HUES64 (cell line): ENCODE measurements at regions not wholly inside any gene's neighbourhood (a gene's known extent, or its start where the extent isn't known, plus 50 kb on each side); places are given as distances from the start of the nearest gene placed in this dataset.

Source experiments
- H3K27ac ChIP-seq: 2 replicates; pipeline ENCODE4 v1.7.0; 2013; ENCODE audit warnings: low read depth, low read length, inconsistent platforms
- H3K27me3 ChIP-seq: 2 replicates; pipeline ENCODE4 v1.6.1; 2013; ENCODE audit warnings: mild to moderate bottlenecking, low read length; ENCODE audit not compliant: insufficient read depth
- H3K36me3 ChIP-seq: 2 replicates; pipeline ENCODE4 v1.6.1; 2013; ENCODE audit warnings: mild to moderate bottlenecking, low read length; ENCODE audit not compliant: insufficient read depth
- H3K4me1 ChIP-seq: 2 replicates; pipeline ENCODE4 v1.6.1; 2013; ENCODE audit warnings: mild to moderate bottlenecking, low read length, moderate library complexity; ENCODE audit not compliant: insufficient read depth
- H3K4me3 ChIP-seq: 2 replicates; pipeline ENCODE4 v1.5.1; 2013; ENCODE audit warnings: mild to moderate bottlenecking, low read length, moderate library complexity
- H3K9ac ChIP-seq: 2 replicates; pipeline ENCODE4 v1.6.1; 2013; ENCODE audit warnings: mild to moderate bottlenecking, low read depth, low read length
- H3K9me3 ChIP-seq: 2 replicates; pipeline ENCODE4 v1.6.1; 2013; ENCODE audit warnings: low read depth, low read length; ENCODE audit not compliant: insufficient read depth
- WGBS: fragments of 150-250, 120-280 bp; methylation state at CpG from one replicate; pipeline ENCODE4 v1.1.7; 2013; ENCODE audit warnings: missing lambda C conversion rate; 5-methylcytosine and 5-hydroxymethylcytosine counted together

- peaks cover 11% of the 10 kb centered on the region for H3K36me3 ChIP-seq
- 42% methylated on average over 5 of the region's 6 CpGs for WGBS
- H3K9ac ChIP-seq: no peak overlapping the region
- H3K4me3 ChIP-seq: no peak overlapping the region
- H3K9me3 ChIP-seq: 0 out of 2 replicates have a peak, but pooled peaks cover 5% of the 10 kb centered on the region
- H3K4me1 ChIP-seq: peaks cover 49% of the 10 kb centered on the region
- no peaks in the 10 kb centered on the region for H3K27me3 ChIP-seq
- H3K27ac ChIP-seq: no peak overlapping the region
Observed at GRCh38 chr1:209435654-209436566, 147.6 kb upstream of the CAMK1G start.

DNA sequence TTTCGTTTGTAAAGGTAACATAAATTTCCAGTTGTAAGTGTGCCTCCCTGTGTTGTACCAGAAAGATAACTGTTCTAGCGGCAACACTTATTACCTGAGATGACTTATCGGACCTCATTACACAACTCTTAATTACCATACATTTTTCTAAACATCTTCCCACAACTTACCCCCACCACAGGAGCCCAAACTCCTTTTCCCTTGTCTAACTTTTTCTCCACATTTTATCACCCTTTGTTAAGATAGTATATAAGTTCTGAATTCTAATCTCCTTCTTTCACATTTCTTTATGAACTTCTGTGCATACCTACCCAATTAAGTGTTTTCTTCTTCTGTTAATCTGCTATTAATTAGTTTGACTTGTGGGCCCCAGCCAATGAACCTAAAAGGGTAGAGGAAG, 143.7 kb upstream of the CAMK1G start:
- Histone ChIP-seq H3K4me1 (peaks cover 14% of the 10 kb centered on the region), H3K27me3 (no peaks in the 10 kb centered on the region), H3K36me3 (no peaks in the 10 kb centered on the region), H3K4me3 (no peak overlapping the region), H3K9me3 (0 out of 2 replicates have a peak, but pooled peaks cover 5% of the 10 kb centered on the region), H3K27ac (no peak overlapping the region), H3K9ac (no peak overlapping the region)
- WGBS: 99% methylated on average over 3 of the region's 3 CpGs

DNA sequence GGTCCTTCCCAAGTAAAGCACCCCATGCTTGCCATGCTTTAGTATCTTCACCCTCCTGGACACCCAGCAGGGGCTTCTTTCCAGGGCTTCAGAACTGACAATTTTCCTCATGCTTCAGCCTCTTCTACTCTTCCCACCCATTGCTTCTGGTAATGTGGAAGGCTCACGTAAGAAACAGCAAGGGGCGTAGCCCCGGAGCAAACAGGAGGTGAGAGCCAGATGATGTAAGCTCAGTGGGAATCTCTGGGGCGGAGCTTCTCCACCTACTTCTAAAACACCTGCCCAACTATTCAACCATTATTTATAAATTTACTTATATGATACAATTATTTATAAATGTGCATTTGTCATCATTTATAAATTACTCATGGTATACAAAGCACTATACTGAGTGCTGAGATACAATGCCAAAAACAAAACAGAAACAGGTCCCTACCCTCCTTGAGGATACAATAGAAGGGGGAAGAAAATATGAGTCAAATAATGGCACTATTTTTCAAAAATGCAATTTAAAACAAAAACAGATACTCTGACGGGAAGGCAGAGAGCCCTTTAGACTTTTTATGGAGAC, 140.1 kb upstream of the CAMK1G start:
- no peak overlapping the region for H3K4me3 ChIP-seq
- no peaks in the 10 kb centered on the region for H3K36me3 ChIP-seq
- H3K9ac ChIP-seq: no peak overlapping the region
- H3K9me3 ChIP-seq: 0 out of 2 replicates have a peak, but pooled peaks cover 5% of the 10 kb centered on the region
- no peak overlapping the region for H3K27ac ChIP-seq
- H3K27me3 ChIP-seq: no peaks in the 10 kb centered on the region
- H3K4me1 ChIP-seq: peaks cover 5% of the 10 kb centered on the region
- 100% methylated on average over 1 of the region's 5 CpGs for WGBS

DNA sequence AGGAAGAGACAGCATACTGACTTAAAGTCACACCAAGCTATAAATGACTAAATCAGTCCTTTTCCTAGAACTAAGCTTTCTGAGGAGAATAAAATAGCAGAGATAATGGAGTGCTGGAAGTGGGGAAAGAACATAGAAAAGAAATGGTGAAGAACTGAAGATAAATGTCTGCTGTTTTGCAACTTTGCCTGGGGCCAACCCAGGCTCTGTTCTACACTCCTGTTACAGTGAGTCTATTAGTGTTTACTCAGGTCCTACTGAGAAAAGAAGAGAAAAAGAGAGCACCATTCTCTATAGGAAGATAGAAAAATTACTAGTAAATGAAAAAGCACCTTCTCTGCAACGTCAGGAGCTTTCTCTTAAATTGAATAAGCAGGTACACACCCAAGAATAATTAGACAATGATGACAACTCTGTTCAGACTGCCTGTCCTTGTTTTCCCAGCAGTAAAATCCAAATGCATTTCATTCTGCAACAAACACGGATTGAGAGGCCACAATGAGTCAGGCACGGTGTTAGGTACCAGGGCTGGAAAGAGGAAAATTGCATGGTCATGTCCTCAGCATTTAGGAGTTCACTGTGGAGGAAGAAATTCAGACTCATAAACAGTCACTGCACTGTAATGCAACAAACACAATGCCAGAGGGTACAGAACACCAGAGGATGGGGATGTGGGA, 139.4 kb upstream of the CAMK1G start:
- no peaks in the 10 kb centered on the region for H3K27me3 ChIP-seq
- H3K9ac ChIP-seq: no peak overlapping the region
- 0 out of 2 replicates have a peak, but pooled peaks cover 5% of the 10 kb centered on the region for H3K9me3 ChIP-seq
- no peak overlapping the region for H3K4me3 ChIP-seq
- no peaks in the 10 kb centered on the region for H3K36me3 ChIP-seq
- 85% methylated on average over 3 of the region's 3 CpGs for WGBS
- no peak overlapping the region for H3K27ac ChIP-seq
- H3K4me1 ChIP-seq: peaks cover 6% of the 10 kb centered on the region

- 90% methylated on average over 3 of the region's 3 CpGs for WGBS
- Histone ChIP-seq H3K36me3 (no peaks in the 10 kb centered on the region), H3K9me3 (no peaks in the 10 kb centered on the region), H3K27ac (no peak overlapping the region), H3K4me1 (peaks cover 6% of the 10 kb centered on the region), H3K4me3 (no peak overlapping the region), H3K27me3 (no peaks in the 10 kb centered on the region), H3K9ac (no peak overlapping the region)
Observed at GRCh38 chr1:209444961-209445360, 138.6 kb upstream of the CAMK1G start.

DNA sequence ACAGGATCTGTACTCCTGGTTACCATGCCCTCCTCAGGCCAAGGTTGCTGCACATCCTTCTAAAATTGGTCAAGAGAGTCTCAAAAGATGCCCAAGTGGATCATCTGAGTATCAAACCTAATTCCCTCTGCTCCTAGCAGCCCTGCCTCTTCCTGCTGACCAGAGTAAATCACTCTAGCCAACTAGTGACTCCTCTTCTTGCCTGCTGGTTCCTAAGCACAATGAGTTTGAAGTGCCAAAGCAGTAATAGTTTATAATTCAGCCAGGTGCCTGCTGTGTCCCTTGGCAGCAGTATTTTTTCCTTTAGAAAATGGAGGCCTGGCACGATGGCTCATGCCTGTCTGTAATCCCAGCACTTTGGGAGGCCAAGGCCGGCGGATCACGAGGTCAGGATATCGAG, 137.9 kb upstream of the CAMK1G start:
- no peaks in the 10 kb centered on the region for H3K36me3 ChIP-seq
- H3K27ac ChIP-seq: no peak overlapping the region
- peaks cover 6% of the 10 kb centered on the region for H3K4me1 ChIP-seq
- WGBS: 95% methylated on average over 5 of the region's 5 CpGs
- no peaks in the 10 kb centered on the region for H3K9me3 ChIP-seq
- H3K27me3 ChIP-seq: no peaks in the 10 kb centered on the region
- no peak overlapping the region for H3K9ac ChIP-seq
- H3K4me3 ChIP-seq: no peak overlapping the region

- H3K36me3 ChIP-seq: no peaks in the 10 kb centered on the region
- WGBS: 95% methylated on average over 1 of the region's 1 CpG
Observed at GRCh38 chr1:209446356-209446755, 137.2 kb upstream of the CAMK1G start.

DNA sequence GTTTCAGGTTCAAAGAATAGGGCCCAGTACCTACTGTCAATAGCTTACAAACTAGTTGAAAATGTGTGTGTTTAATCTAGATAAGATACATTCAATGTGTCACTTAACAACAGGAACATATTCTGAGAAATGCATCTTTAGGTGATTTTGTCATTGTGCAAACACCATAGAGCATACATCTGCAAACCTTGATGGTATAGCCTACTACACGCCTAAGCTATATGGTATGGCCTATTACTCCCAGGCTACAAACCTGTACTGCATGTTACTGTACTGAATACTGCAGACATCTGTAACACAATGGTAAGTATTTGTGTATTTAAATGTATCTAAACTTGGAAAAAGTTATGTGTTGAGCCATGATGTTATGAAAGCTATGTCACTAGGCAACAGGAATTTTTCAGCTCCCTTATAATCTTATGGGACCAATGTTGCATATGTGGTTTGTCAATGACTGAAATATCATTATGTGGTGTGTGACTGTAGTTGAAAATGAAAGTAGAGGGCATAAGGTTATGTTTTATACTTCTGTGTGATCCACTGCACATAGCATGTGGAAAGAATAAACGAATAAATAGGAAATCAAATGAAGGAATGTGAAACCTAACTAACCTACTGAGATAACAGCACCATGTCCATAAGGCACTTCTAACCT, 129.0 kb upstream of the CAMK1G start:
- Histone ChIP-seq H3K27me3 (no peaks in the 10 kb centered on the region), H3K27ac (no peak overlapping the region), H3K36me3 (peaks cover 25% of the 10 kb centered on the region; the same call in 1 of the 2 replicates), H3K9ac (no peak overlapping the region), H3K9me3 (no peaks in the 10 kb centered on the region), H3K4me1 (peaks cover 25% of the 10 kb centered on the region), H3K4me3 (no peak overlapping the region)
- WGBS: 77% methylated on average over 2 of the region's 2 CpGs

More at GRCh38 chr1:209446356-209446755, 137.2 kb upstream of the CAMK1G start:
- Histone ChIP-seq H3K4me1 (peaks cover 6% of the 10 kb centered on the region), H3K9me3 (no peaks in the 10 kb centered on the region), H3K4me3 (no peak overlapping the region), H3K9ac (no peak overlapping the region), H3K27me3 (no peaks in the 10 kb centered on the region), H3K27ac (no peak overlapping the region)

- H3K36me3 ChIP-seq: peaks cover 25% of the 10 kb centered on the region; the same call in 1 of the 2 replicates
- H3K4me3 ChIP-seq: no peak overlapping the region
- H3K27me3 ChIP-seq: no peaks in the 10 kb centered on the region
- peaks cover 25% of the 10 kb centered on the region for H3K4me1 ChIP-seq
- H3K9ac ChIP-seq: no peak overlapping the region
- H3K9me3 ChIP-seq: peaks cover under 1% of the 10 kb centered on the region; the same call in 1 of the 2 replicates
- no peak overlapping the region for H3K27ac ChIP-seq
- whole genome bisulfite sequencing: 68% methylated on average over 3 of the region's 3 CpGs
Observed at GRCh38 chr1:209455145-209455544, 128.4 kb upstream of the CAMK1G start.

- Histone ChIP-seq H3K9me3 (peaks cover 7% of the 10 kb centered on the region), H3K4me3 (no peak overlapping the region), H3K9ac (no peak overlapping the region), H3K27ac (no peak overlapping the region), H3K27me3 (no peaks in the 10 kb centered on the region), H3K36me3 (peaks cover 25% of the 10 kb centered on the region; the same call in 1 of the 2 replicates), H3K4me1 (peaks cover 25% of the 10 kb centered on the region)
- WGBS: 70% methylated on average over 6 of the region's 6 CpGs
Observed at GRCh38 chr1:209455661-209456358, 127.7 kb upstream of the CAMK1G start.
